GM18502 (cell line): ENCODE measurements at regions not wholly inside any gene's neighbourhood (a gene's known extent, or its start where the extent isn't known, plus 50 kb on each side); places are given as distances from the start of the nearest gene placed in this dataset.

Source experiments
- ATAC-seq: cut with Tn5 transposase; IDR thresholded peaks from one replicate; pipeline ENCODE4 v1.9.1; 2021; ENCODE audit warnings: mild to moderate bottlenecking; ENCODE audit not compliant: unreplicated experiment, poor library complexity

DNA sequence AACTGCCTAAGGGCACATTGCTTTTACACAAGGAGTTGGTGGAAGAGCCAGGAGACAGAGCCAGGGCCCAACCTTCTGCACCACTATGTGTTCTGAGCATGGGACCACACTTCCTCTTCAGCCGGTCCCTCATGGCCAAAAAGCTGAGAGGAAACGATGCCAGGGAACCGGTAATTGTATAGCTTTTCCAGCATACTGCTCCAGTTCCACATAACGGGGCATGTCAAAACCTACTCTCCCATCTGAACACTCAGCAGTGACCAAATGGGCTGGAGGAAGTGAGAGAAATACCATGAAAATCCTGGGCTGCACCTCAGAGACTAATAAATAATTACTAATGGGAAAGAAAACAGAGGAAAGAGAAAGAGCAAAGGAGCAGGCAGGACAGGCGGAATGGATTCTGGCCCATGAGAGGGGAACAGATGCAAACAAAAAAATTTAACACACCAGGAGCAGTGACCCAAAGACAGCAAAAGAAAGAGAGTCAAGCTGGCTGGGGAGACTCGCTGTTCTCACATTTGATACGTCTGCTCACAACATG is 52.0 kb upstream of the BMP2 start:
- ATAC-seq, result no peak

- no peak for ATAC-seq
Observed at GRCh38 chr20:6714279-6714711, 53.2 kb upstream of the BMP2 start.

DNA sequence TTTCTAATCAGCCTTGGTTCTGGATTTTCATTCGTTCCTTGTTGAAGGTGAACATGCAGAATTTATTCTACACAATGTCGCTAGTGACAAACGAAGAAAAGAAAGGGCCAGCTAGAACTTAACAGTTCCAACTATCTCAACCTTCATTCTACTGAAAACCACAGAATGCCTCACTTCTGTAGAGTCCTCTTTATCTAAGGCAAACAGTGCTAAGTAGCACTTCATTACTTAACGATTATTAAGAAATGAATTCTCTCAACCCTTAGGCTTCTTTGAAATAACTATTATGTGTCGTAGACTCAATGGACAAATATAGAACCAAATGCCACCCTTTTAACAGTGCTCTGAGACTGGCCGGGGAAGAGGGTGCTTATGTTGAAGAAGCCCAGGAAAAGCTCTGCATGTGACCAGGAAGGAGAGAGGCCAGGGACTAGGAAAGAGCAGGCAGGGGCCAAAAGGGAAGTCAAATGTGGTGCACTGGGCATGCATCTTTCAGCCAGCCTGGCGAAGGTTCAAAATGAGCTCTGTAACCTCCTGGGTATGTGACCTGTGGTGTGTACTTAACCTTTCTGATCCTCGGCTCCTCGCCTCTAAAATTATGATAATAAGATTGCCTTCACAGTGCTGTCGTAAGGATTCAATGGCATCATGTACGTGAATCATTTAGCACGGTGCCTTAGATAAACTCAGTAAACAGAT is 55.4 kb upstream of the BMP2 start:
- no peak for ATAC-seq

- ATAC-seq, result no peak
Observed at GRCh38 chr20:6709910-6710595, 57.4 kb upstream of the BMP2 start.

DNA sequence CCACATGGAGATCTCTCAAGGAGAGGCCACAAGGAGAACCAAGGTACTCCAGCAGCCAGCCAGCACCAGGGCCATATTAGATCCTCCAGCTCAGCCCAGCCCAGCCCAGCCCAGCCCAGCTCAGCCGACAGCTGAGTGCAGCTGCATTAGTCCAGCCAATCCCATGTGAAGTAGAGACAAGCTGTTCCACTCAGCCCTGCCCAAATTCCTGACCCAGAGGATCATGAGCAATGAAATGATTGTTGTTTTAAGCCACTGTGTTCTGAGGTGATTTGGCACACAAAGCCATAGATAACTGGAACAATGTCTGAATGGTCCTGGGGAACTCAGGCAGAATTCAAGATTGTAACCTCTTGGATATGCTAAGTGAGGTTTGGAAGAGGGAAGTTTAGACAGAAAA is 59.5 kb upstream of the BMP2 start:
- no peak for ATAC-seq

DNA sequence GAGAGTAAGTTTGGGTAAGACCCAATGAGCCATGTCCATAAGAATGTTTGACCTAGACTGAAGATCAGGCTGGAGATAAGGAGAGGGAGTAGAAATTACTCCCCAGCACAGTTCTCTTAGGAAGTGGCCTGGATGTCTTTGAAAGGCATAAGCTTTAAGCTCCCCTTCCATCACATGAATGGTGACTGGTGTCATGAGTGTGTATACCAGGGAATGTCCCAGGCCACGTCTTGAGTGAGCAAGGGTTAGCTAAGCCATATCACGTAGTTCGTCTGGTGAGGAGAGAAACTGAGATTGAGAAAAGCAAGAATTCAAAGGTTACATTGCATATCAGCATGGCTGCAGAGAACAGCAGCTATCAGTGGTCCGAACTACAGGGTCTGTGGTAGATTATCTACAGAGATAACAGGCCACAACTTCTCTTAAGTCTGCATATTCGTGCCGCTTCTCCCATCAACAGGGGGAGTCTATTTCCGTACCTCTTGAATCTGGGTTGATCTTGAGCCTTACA is 60.1 kb upstream of the BMP2 start:
- ATAC-seq, result no peak

GRCh38 chr20:6705926-6706548 is 61.4 kb upstream of the BMP2 start:
- ATAC-seq, result no peak

- ATAC-seq, result no peak
Observed at GRCh38 chr20:6705106-6705766, 62.2 kb upstream of the BMP2 start.

DNA sequence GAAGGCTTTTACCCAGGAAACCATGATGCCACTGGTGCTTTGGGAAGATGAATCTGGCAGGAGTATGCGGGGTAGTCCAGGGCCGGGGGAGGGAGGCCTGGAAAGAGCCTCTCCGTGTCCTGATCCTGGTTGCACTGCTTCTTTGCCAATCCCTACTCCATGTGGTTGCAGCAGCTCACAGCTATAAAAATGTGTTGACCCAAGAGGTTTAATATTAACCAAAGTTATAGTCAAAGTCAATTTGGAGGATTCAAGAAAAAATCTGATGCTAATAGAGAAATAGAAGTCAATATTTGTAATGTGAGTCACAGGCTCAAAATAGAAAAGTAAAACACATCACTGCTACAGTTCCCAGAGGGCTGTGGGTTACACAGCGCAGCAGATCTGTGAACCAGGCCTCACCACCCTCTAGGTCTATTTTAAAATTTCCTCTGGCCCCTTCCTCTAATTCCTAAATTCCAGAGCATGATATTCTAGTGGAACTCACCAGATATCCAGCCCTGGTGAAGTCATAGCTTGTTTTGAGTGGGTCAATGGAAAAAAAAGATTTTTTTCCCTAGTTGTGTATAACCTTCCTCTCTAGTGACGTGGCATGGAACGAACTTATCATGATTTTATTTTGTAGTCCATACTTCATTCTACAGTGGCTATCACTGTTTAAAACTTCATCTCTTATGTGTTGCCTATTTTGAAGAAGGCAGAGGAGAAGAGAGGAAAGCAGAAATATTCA is 63.2 kb upstream of the BMP2 start:
- ATAC-seq, result no peak

GRCh38 chr20:6703656-6704055 is 63.8 kb upstream of the BMP2 start:
- no peak for ATAC-seq

- no peak for ATAC-seq
Observed at GRCh38 chr20:6703047-6703446, 64.4 kb upstream of the BMP2 start.

GRCh38 chr20:6702144-6702543 is 65.3 kb upstream of the BMP2 start:
- no peak for ATAC-seq

- no peak for ATAC-seq
Observed at GRCh38 chr20:6700563-6701329, 66.7 kb upstream of the BMP2 start.

DNA sequence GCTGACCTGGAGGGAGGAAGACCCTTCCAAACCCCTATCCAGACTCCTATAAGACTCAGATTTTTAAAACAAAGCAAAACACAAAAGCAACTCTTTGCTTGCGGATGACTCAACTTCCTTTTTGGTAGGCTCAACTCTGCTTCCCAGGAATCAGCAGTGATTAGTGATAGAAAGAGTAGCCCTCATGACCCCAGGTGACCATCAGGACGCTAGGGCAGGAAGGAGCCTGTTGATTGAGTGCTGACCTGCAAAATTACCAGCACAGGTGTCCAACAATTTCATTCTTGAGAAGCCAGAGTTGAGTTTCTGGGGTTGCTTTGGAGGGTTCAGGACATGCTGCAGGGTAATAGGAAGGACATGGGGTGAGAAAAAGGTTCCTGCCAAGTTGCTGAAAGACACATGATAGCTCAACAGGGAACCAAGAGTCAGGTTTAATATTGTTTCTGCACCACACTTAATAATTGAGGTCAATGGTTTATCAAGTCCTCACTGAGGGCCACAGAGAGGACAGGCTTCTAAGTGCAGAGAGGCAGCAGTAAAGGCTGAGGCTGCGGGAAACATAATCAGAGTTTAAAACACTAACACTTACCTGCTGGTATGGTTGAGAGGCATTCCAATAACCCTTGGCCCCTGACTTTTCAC is 67.4 kb upstream of the BMP2 start:
- ATAC-seq, result no peak

- ATAC-seq, result no peak
Observed at GRCh38 chr20:6698723-6699122, 68.8 kb upstream of the BMP2 start.

DNA sequence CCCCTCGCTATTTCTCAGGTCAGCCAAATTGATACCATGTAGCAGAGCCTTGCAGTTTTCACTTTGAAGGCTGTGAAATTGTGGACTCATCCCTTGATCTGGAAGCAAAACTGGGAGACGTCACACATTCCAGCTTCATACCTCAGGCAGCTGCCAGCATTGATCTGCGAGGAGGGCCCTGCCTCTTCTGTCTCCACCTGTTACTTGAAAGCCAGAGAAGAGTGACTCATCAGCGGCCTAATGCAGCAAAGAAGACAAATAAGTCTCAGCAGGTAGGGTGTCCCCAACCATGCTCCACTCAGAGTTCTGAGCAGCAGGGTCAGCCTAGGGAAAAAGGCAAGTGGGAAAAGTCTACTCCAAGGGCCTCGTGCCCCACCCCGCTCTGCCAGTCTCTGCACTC is 69.4 kb upstream of the BMP2 start:
- ATAC-seq, result no peak

GRCh38 chr20:6697228-6697972 is 70.1 kb upstream of the BMP2 start:
- no peak for ATAC-seq

DNA sequence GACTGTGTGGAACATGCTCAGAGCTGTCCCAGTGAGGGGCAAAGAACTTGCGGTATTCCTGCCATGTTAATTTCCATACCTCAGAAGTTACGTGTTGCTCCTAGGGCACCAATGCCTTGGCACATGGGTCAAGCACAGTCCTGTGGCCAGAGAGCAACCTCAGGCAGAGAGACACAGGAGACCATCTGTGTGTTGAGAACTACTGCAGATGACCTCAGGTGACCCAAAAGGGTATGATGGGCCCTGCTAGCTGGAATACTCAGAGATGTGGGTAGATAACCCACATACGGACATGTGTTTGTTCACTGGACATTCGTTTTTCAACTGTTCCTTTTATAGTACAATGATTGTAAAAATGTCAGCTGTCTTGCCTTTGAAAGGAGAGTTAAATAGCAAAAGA is 71.5 kb upstream of the BMP2 start:
- ATAC-seq, result no peak
